ENCODE measurements at regions not wholly inside any gene's neighbourhood (a gene's known extent, or its start where the extent isn't known, plus 50 kb on each side); places are given as distances from the start of the nearest gene placed in this dataset.

DNA sequence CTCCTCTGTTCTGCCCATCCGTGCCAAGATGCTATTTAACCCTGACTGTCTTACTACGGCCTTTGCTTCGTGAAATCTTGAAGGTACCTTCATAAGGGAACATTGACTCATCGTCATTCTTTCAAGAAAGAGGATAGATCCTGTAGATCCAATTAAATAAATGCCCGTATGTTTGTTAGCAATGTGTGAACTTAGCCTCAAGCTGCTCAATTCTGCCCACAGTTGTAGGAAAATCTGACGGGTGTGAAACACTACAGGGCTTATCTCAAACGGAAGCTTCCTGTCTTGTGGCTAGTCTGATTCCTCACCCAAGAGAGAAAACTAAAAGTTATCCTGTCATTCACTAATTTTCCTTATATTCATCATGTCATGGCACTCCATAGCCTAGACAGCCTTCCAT is 168.0 kb upstream of the TBX3 start:
- no peak overlapping the region for H3K4me3 ChIP-seq (ENCODE audit: control insufficient read depth, low read depth, low read length)
- no peak for DNase-seq (ENCODE audit: low read depth)
- TF ChIP-seq, protein P1, sequence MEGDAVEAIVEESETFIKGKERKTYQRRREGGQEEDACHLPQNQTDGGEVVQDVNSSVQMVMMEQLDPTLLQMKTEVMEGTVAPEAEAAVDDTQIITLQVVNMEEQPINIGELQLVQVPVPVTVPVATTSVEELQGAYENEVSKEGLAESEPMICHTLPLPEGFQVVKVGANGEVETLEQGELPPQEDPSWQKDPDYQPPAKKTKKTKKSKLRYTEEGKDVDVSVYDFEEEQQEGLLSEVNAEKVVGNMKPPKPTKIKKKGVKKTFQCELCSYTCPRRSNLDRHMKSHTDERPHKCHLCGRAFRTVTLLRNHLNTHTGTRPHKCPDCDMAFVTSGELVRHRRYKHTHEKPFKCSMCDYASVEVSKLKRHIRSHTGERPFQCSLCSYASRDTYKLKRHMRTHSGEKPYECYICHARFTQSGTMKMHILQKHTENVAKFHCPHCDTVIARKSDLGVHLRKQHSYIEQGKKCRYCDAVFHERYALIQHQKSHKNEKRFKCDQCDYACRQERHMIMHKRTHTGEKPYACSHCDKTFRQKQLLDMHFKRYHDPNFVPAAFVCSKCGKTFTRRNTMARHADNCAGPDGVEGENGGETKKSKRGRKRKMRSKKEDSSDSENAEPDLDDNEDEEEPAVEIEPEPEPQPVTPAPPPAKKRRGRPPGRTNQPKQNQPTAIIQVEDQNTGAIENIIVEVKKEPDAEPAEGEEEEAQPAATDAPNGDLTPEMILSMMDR (IDR thresholded peaks at IDR 0.05; ENCODE audit: control insufficient read depth, insufficient read depth, low read depth, low read length, missing control alignments): no peak

DNA sequence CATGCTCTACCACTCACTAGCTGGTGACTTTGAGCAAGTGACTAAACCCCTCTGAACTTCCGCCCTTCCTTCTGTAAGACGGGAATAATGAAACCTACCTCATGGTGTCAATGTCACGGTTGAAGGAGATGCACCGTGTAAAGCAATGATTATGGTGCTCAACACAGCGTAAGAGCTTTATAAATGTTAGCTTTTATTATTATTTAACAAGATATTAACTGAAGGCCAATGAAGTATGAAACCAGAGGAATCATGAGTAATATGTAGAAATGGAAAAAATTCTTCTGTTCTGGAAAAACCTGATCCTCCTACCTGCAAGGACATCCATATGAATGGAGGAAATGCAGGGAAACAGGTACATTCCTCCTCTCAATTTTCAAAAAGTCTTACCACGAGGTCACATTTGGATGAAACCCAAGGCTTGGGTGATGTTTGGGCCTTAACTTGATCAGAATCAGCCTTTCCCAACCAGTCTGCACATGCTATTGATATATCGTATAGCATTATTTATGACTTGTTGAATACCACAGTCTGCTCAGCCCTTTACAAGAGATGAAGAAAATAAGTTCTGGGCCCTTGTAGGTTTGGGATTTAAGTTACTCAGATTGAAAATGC is 166.8 kb upstream of the TBX3 start:
- DNase-seq (ENCODE audit: low read depth): no peak
- TF ChIP-seq, protein P1 (IDR thresholded peaks at IDR 0.05; ENCODE audit: control insufficient read depth, insufficient read depth, low read depth, low read length, missing control alignments): no peak
- H3K4me3 ChIP-seq (ENCODE audit: control insufficient read depth, low read depth, low read length): no peak overlapping the region

DNA sequence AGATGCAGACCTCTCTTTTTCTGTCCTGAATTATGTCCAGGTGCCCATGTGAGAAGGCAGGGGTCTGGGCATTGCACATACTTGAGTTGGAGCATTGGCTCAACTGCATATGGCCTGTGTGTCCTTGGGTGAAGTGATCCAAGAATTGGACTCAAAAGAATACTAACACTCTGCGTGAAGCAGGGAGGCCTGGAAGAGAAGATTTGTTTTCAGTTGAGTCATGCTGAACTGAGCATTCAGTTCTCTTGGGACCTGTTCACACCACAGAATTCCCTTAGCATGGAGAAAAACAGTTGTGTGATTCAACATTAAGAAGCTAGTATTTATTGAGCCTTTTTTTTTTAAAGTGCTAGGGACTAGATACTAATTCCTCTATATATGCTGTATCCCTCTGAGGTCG is 164.7 kb upstream of the TBX3 start:
- TF ChIP-seq, protein P1 (IDR thresholded peaks at IDR 0.05; ENCODE audit: control insufficient read depth, insufficient read depth, low read depth, low read length, missing control alignments): no peak
- DNase-seq (ENCODE audit: low read depth): peak; percentile 81
- H3K4me3 ChIP-seq (ENCODE audit: control insufficient read depth, low read depth, low read length): no peak overlapping the region

DNA sequence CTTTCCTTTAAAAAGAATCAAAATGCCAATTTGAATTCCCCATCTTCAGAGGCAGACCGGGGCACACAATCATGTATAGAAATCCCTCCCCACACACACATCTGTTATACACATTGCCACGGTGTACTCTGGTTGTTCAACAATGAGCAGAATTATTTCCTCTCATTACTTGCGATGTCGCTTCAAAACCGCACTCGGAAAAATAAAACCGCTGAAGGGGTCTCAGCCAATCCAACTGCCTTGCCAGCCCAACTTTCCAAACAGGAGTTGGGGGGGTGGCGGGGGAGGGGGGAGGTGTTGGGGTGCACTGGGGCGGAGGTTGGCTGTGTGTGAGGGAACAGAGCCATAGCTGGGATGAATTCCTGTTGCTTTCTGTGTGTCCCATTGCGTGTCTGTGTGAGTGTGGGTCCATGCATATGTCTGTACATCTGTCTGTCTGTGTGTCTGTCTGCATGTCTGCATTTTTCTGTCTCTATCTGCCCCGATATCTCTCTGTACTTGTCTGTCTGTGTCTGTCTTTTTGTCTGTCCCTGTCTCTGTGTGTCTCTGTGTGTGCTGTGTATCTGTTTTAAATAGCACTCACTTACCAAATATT is 163.6 kb upstream of the TBX3 start:
- TF ChIP-seq, protein P1 (IDR thresholded peaks at IDR 0.05; ENCODE audit: control insufficient read depth, insufficient read depth, low read depth, low read length, missing control alignments): no peak
- no peak overlapping the region for H3K4me3 ChIP-seq (ENCODE audit: control insufficient read depth, low read depth, low read length)
- no peak for DNase-seq (ENCODE audit: low read depth)

DNA sequence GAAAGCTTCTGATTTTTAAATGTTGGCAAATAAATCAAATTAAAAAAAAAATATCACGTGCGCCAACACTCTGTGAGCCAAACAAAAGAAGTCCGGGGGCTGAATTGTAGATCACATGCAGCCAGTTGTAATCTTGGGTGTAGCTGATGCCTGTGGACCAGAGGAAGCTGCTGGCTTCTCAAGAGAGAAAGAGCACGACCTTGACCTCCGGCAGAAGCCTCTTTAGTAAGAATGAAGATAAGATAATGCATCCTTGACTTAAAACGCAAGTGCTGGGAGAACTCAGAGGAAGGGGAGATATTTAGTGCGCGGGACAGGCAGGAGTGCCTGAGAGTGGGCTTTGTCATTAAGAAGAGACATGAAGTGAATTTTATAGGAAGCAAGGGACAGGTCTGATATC is 162.8 kb upstream of the TBX3 start:
- no peak overlapping the region for H3K4me3 ChIP-seq (ENCODE audit: control insufficient read depth, low read depth, low read length)
- no peak for DNase-seq (ENCODE audit: low read depth)
- TF ChIP-seq, protein P1 (IDR thresholded peaks at IDR 0.05; ENCODE audit: control insufficient read depth, insufficient read depth, low read depth, low read length, missing control alignments): no peak

DNA sequence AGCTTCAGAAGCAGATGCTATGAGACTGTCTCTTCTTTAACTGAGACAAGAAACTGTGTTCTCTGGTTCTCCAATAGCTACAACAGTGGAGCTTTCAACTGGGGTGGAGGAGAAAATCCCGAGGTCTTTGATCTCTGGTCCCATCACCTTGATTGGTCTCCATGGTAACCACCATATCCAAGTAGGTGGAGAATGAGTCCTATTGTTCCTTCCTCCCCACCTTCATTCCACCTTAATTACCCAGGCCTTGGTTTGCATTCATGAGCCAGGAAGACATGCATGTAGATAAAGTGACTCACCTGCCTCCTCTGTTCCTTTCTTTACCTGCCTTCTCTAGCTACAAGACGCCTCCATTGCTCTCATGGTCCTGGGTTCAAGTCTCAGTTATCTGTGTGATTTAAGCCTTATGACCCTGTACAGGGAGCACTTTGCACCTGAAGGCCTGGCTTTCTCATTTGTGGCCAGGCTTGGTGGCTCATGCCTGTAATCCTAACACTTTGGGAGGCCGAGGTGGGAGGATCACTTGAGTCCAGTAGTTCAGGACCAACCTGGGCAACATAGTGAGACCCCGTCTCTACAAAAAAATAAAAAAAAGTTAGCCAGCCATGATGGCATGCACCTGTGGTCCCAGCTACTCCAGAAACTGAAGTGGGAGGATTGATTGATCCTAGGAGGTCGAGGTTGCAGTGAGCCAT is 157.7 kb upstream of the TBX3 start:
- TF ChIP-seq, protein P1 (IDR thresholded peaks at IDR 0.05; ENCODE audit: control insufficient read depth, insufficient read depth, low read depth, low read length, missing control alignments): no peak
- no peak for DNase-seq (ENCODE audit: low read depth)
- no peak overlapping the region for H3K4me3 ChIP-seq (ENCODE audit: control insufficient read depth, low read depth, low read length)
